Smooth muscle cell (in vitro differentiated cells): ENCODE measurements at regions not wholly inside any gene's neighbourhood (a gene's known extent, or its start where the extent isn't known, plus 50 kb on each side); places are given as distances from the start of the nearest gene placed in this dataset.
A peak's percentile ranks its signal among the peaks of the same experiment; 100 is the strongest.

ENCODE experiments used
- DNase-seq: peaks from one replicate; lab custom pipeline; 2025; ENCODE audit not compliant: unreplicated experiment; lab: John Stamatoyannopoulos, UW
- H2AFZ ChIP-seq: fragments of 200-600 bp; sonication (generic); 2 replicates; pipeline ENCODE4 v1.6.0; 2016; ENCODE audit warnings: antibody characterized with exemption, low read depth, mild to moderate bottlenecking
- H3F3A ChIP-seq: fragments of 200-600 bp; sonication (generic); 2 replicates; pipeline ENCODE4 v1.6.0; 2017; ENCODE audit warnings: antibody characterized with exemption, low read depth
- H3K27ac ChIP-seq: fragments of 200-600 bp; sonication (generic); 2 replicates; pipeline ENCODE4 v1.5.1; 2016; ENCODE audit warnings: low read depth, mild to moderate bottlenecking
- H3K27me3 ChIP-seq: fragments of 200-600 bp; sonication (generic); 2 replicates; pipeline ENCODE4 v1.6.1; 2016; ENCODE audit warnings: low read depth, mild to moderate bottlenecking
- H3K36me3 ChIP-seq: fragments of 200-600 bp; sonication (generic); 2 replicates; pipeline ENCODE4 v1.5.1; 2016; ENCODE audit warnings: low read depth
- H3K4me1 ChIP-seq: fragments of 200-600 bp; sonication (generic); 2 replicates; pipeline ENCODE4 v1.5.1; 2016; ENCODE audit warnings: low read depth
- H3K4me2 ChIP-seq: fragments of 200-600 bp; sonication (generic); 2 replicates; pipeline ENCODE4 v1.6.0; 2016; ENCODE audit warnings: mild to moderate bottlenecking
- H3K4me3 ChIP-seq: fragments of 200-600 bp; sonication (generic); 2 replicates; pipeline ENCODE4 v1.5.1; 2016; ENCODE audit warnings: mild to moderate bottlenecking
- H3K79me2 ChIP-seq: fragments of 200-600 bp; sonication (generic); 2 replicates; pipeline ENCODE4 v1.6.0; 2016; ENCODE audit warnings: low read depth, mild to moderate bottlenecking
- H3K9ac ChIP-seq: fragments of 200-600 bp; sonication (generic); 2 replicates; pipeline ENCODE4 v1.6.0; 2016; ENCODE audit warnings: low read depth
- H3K9me3 ChIP-seq: fragments of 200-600 bp; sonication (generic); replicated peaks from 2 replicates; pipeline ENCODE4 v1.5.1; 2016; ENCODE audit warnings: low read depth
- H4K20me1 ChIP-seq: fragments of 200-600 bp; sonication (generic); 2 replicates; pipeline ENCODE4 v1.6.0; 2016; ENCODE audit warnings: low read depth
- CTCF ChIP-seq: fragments of 200-600 bp; sonication (generic); IDR thresholded peaks from 2 replicates; pipeline ENCODE4 v1.5.1; 2017; ENCODE audit warnings: borderline replicate concordance, mild to moderate bottlenecking, antibody characterized with exemption; ENCODE audit not compliant: insufficient read depth, poor library complexity, severe bottlenecking
- whole genome bisulfite sequencing: methylation state at CpG from one replicate; pipeline ENCODE4 v1.1.7; 2016; ENCODE audit warnings: low lambda C conversion rate; 5-methylcytosine and 5-hydroxymethylcytosine counted together

GRCh38 chr6:48826152-48826515, 636.9 kb downstream of the MMUT start:
- H4K20me1 ChIP-seq, result no peaks in the 10 kb centered on the region
- no peak overlapping the region for H2AFZ ChIP-seq
- no peak overlapping the region for H3K4me3 ChIP-seq
- no peaks in the 10 kb centered on the region for H3K9me3 ChIP-seq
- WGBS, result 32% methylated on average over 2 of the region's 2 CpGs
- no peak for DNase-seq
- H3K27ac ChIP-seq, result peak overlapping the region; percentile 96
- H3K9ac ChIP-seq, result peak overlapping the region; percentile 57
- no peaks in the 10 kb centered on the region for H3K4me1 ChIP-seq
- peaks cover 8% of the 10 kb centered on the region for H3F3A ChIP-seq
- H3K4me2 ChIP-seq, result peak overlapping the region; percentile 72
- no peaks in the 10 kb centered on the region for H3K36me3 ChIP-seq
- TF ChIP-seq CTCF, result no peak
- H3K27me3 ChIP-seq, result no peaks in the 10 kb centered on the region
- H3K79me2 ChIP-seq, result no peaks in the 10 kb centered on the region

GRCh38 chr6:48825501-48826151, 637.4 kb downstream of the MMUT start:
- peaks cover 8% of the 10 kb centered on the region for H3F3A ChIP-seq
- H3K4me3 ChIP-seq, result no peak overlapping the region
- H3K9ac ChIP-seq, result no peak overlapping the region
- no peaks in the 10 kb centered on the region for H3K4me1 ChIP-seq
- H3K9me3 ChIP-seq, result no peaks in the 10 kb centered on the region
- 77% methylated on average over 3 of the region's 3 CpGs for WGBS
- no peaks in the 10 kb centered on the region for H3K27me3 ChIP-seq
- H3K36me3 ChIP-seq, result no peaks in the 10 kb centered on the region
- H3K4me2 ChIP-seq, result no peak overlapping the region
- no peak overlapping the region for H2AFZ ChIP-seq
- H4K20me1 ChIP-seq, result no peaks in the 10 kb centered on the region
- TF ChIP-seq CTCF, result no peak
- DNase-seq, result no peak
- H3K27ac ChIP-seq, result peak overlapping the region; percentile 96
- H3K79me2 ChIP-seq, result no peaks in the 10 kb centered on the region

- no peak overlapping the region for H3K27ac ChIP-seq
- no peak overlapping the region for H2AFZ ChIP-seq
These were observed 645.0 kb downstream of the MMUT start for GRCh38 chr6:48818052-48818412.

More at GRCh38 chr6:48818052-48818412, 645.0 kb downstream of the MMUT start:
- Histone ChIP-seq H3K4me1 (no peaks in the 10 kb centered on the region), H3K9ac (no peak overlapping the region), H3K4me3 (no peak overlapping the region), H3F3A (peaks cover 7% of the 10 kb centered on the region), H3K4me2 (peak overlapping the region; percentile 16), H4K20me1 (no peaks in the 10 kb centered on the region), H3K36me3 (no peaks in the 10 kb centered on the region), H3K9me3 (no peaks in the 10 kb centered on the region), H3K79me2 (no peaks in the 10 kb centered on the region), H3K27me3 (no peaks in the 10 kb centered on the region)
- TF ChIP-seq CTCF, result no peak
- DNase-seq, result no peak
